ENCODE measurements at regions not wholly inside any gene's neighbourhood (a gene's known extent, or its start where the extent isn't known, plus 50 kb on each side); places are given as distances from the start of the nearest gene placed in this dataset.
A peak's percentile ranks its signal among the peaks of the same experiment; 100 is the strongest.

DNA sequence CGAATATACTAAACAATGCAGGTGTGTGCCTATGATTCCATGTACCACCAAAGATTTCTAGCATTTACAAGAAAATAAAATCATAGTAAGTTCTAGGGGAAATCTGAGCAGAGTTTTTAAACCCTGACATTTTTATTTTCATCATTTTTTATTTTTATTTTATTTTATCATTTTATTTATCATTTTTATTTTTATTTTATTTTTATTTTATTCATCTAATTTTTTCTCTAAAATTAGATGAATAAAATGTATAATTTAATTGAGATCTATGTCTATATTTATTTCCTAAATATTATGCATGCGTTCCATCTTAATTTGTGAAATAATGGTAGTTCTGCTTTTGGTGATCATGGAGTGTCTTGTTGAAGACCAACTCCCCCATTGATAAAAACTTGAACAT, 257.6 kb upstream of the DOK6 start:
- Histone ChIP-seq H3K4me1 (ENCODE audit: control insufficient read depth in 5 of 5, insufficient read depth in 5 of 5, low read length in 5 of 5) (no peaks in the 10 kb centered on the region), H3K27me3 (ENCODE audit: control insufficient read depth in 3 of 3, insufficient read depth in 3 of 3, low read length in 2 of 3) (no peaks in the 10 kb centered on the region), H3K9me3 (ENCODE audit: control insufficient read depth in 4 of 4, insufficient read depth in 3 of 4, low read length in 3 of 4) (no peaks in the 10 kb centered on the region), H3K4me3 (no peak overlapping the region), H3K9ac (ENCODE audit: insufficient read depth in 1 of 2, low read length in 2 of 2) (no peak overlapping the region), H3K27ac (ENCODE audit: low read depth in 1 of 2, low read length in 1 of 2) (no peak overlapping the region), H3K36me3 (ENCODE audit: control insufficient read depth in 4 of 4, insufficient read depth in 4 of 4, low read length in 4 of 4) (no peaks in the 10 kb centered on the region)
- DNase-seq (no peak), ATAC-seq (ENCODE audit: insufficient read depth, low FRiP score) (no peak)
- TF ChIP-seq, protein P1, sequence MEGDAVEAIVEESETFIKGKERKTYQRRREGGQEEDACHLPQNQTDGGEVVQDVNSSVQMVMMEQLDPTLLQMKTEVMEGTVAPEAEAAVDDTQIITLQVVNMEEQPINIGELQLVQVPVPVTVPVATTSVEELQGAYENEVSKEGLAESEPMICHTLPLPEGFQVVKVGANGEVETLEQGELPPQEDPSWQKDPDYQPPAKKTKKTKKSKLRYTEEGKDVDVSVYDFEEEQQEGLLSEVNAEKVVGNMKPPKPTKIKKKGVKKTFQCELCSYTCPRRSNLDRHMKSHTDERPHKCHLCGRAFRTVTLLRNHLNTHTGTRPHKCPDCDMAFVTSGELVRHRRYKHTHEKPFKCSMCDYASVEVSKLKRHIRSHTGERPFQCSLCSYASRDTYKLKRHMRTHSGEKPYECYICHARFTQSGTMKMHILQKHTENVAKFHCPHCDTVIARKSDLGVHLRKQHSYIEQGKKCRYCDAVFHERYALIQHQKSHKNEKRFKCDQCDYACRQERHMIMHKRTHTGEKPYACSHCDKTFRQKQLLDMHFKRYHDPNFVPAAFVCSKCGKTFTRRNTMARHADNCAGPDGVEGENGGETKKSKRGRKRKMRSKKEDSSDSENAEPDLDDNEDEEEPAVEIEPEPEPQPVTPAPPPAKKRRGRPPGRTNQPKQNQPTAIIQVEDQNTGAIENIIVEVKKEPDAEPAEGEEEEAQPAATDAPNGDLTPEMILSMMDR (IDR thresholded peaks at IDR 0.05; ENCODE audit: control extremely low read depth, extremely low read depth), result no peak
- WGBS, 2 donors, result 92 to 93% methylated on average over 2 of the region's 2 CpGs

DNA sequence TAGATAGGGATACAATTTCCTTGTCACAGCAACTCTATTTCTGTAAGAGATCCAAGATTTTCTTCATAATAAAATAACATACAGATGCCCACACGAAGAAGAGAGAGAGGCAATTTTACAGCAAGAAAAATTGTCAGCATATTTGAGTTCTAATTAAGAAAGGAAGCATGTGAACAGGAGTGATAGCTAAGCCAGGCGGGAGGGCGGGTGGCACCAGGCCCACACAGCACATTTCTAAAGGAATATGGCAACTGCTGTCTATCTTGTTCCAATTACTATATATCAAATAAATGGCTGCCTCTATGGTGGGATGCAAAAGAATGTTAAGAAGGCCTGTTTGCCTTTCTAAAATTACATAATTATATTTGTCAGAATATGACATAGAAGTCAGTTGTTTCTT, 248.3 kb upstream of the DOK6 start:
- no peaks in the 10 kb centered on the region for H3K36me3 ChIP-seq (ENCODE audit: control insufficient read depth in 4 of 4, insufficient read depth in 4 of 4, low read length in 4 of 4)

DNA sequence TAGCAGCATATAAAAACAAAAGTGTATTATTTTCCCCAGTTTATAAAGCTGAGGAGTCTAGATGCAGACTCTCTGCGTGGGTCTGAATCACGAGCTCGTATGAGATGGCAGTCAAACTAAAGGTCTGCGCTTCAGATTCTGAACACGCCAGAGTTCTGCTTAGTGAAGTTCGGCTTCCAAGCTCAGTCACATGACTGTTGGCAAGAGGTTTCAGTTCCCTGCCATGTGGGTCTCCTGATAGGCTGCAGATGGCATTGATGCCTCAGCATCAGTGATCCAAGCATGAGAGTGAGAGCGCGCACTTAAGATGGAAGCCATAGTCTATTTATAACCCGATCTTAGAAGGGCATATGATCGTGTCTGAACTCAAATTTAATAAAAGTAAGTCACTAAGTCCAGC, 242.8 kb upstream of the DOK6 start:
- Histone ChIP-seq H3K4me3 (no peak overlapping the region), H3K9ac (ENCODE audit: insufficient read depth in 1 of 2, low read length in 2 of 2) (no peak overlapping the region), H3K27me3 (ENCODE audit: control insufficient read depth in 3 of 3, insufficient read depth in 3 of 3, low read length in 2 of 3) (no peaks in the 10 kb centered on the region), H3K27ac (ENCODE audit: low read depth in 1 of 2, low read length in 1 of 2) (no peak overlapping the region), H3K9me3 (ENCODE audit: control insufficient read depth in 4 of 4, insufficient read depth in 3 of 4, low read length in 3 of 4) (no peaks in the 10 kb centered on the region), H3K4me1 (ENCODE audit: control insufficient read depth in 5 of 5, insufficient read depth in 5 of 5, low read length in 5 of 5) (no peaks in the 10 kb centered on the region), H3K36me3 (ENCODE audit: control insufficient read depth in 4 of 4, insufficient read depth in 4 of 4, low read length in 4 of 4) (no peaks in the 10 kb centered on the region)
- 93 to 94% methylated on average over 10 of the region's 10 CpGs for WGBS, 2 donors
- DNase-seq, result no peak
- no peak for ATAC-seq (ENCODE audit: insufficient read depth, low FRiP score)
- TF ChIP-seq, protein P1 (IDR thresholded peaks at IDR 0.05; ENCODE audit: control extremely low read depth, extremely low read depth), result no peak

More for the DNA sequence above, 248.3 kb upstream of the DOK6 start:
- Histone ChIP-seq H3K9me3 (ENCODE audit: control insufficient read depth in 4 of 4, insufficient read depth in 3 of 4, low read length in 3 of 4) (no peaks in the 10 kb centered on the region), H3K27me3 (ENCODE audit: control insufficient read depth in 3 of 3, insufficient read depth in 3 of 3, low read length in 2 of 3) (no peaks in the 10 kb centered on the region), H3K4me3 (no peak overlapping the region), H3K27ac (ENCODE audit: low read depth in 1 of 2, low read length in 1 of 2) (no peak overlapping the region), H3K4me1 (ENCODE audit: control insufficient read depth in 5 of 5, insufficient read depth in 5 of 5, low read length in 5 of 5) (no peaks in the 10 kb centered on the region), H3K9ac (ENCODE audit: insufficient read depth in 1 of 2, low read length in 2 of 2) (no peak overlapping the region)
- no peak for DNase-seq
- TF ChIP-seq, protein P1 (IDR thresholded peaks at IDR 0.05; ENCODE audit: control extremely low read depth, extremely low read depth), result no peak
- no peak for ATAC-seq (ENCODE audit: insufficient read depth, low FRiP score)
- 79 to 82% methylated on average over 3 of the region's 3 CpGs for WGBS, 2 donors

DNA sequence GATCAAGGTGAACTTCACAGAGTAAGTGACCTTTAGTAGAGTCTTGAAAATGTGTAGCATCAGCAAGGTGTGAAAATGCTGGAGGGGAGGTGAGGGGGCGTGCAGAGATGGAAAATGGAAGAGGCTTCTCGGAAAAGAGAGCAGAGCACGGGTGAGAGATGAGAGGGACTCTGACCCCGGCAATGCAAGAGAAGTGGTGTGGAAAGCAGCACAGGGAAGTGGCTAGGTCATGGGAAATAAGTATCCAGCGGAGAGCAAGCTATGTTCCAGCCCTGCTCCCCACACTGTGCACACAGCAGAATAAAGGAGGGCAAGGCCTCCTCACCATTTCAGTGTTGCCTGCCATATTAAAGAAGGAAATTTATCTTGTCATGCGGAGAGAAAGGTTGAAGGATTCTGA, 241.7 kb upstream of the DOK6 start:
- WGBS, 2 donors, result 75 to 83% methylated on average over 6 of the region's 6 CpGs
- Histone ChIP-seq H3K4me1 (ENCODE audit: control insufficient read depth in 5 of 5, insufficient read depth in 5 of 5, low read length in 5 of 5) (no peaks in the 10 kb centered on the region), H3K27ac (ENCODE audit: low read depth in 1 of 2, low read length in 1 of 2) (no peak overlapping the region), H3K27me3 (ENCODE audit: control insufficient read depth in 3 of 3, insufficient read depth in 3 of 3, low read length in 2 of 3) (no peaks in the 10 kb centered on the region), H3K4me3 (no peak overlapping the region), H3K9me3 (ENCODE audit: control insufficient read depth in 4 of 4, insufficient read depth in 3 of 4, low read length in 3 of 4) (no peaks in the 10 kb centered on the region), H3K36me3 (ENCODE audit: control insufficient read depth in 4 of 4, insufficient read depth in 4 of 4, low read length in 4 of 4) (no peaks in the 10 kb centered on the region), H3K9ac (ENCODE audit: insufficient read depth in 1 of 2, low read length in 2 of 2) (no peak overlapping the region)
- no peak for ATAC-seq (ENCODE audit: insufficient read depth, low FRiP score)
- TF ChIP-seq, protein P1 (IDR thresholded peaks at IDR 0.05; ENCODE audit: control extremely low read depth, extremely low read depth), result no peak
- DNase-seq, result peak in 1 of 3 donors; percentile 7

All from lung (tissue), 11 donors.